Stimulated activated effector memory CD8-positive, alpha-beta T cell treated with anti-CD3 and anti-CD28 coated beads, Interleukin-12 subunit alpha, Interleukin-12 subunit beta, amount 100 ng/mL, for 72 hours (primary cell): ENCODE measurements at regions not wholly inside any gene's neighbourhood (a gene's known extent, or its start where the extent isn't known, plus 50 kb on each side); places are given as distances from the start of the nearest gene placed in this dataset.

ENCODE experiments used
- ATAC-seq: fragments of 150-1000 bp; cut with Tn5 transposase; 2 replicates; pipeline ENCODE4 v1.10.0; 2021
- DNase-seq, 2 donors: peaks; one replicate each; pipeline ENCODE4 v3.0.0; 2021 to 2022; ENCODE audit warnings: low spot score in 2 of 2
- H3K27ac Mint-ChIP-seq: one replicate; pipeline ENCODE4 v1.8.0; 2022; ENCODE audit warnings: mild to moderate bottlenecking, mixed read lengths
- H3K36me3 Mint-ChIP-seq: one replicate; pipeline ENCODE4 v1.8.0; 2022; ENCODE audit warnings: mild to moderate bottlenecking, mixed read lengths
- H3K4me1 Mint-ChIP-seq: one replicate; pipeline ENCODE4 v1.8.0; 2022; ENCODE audit warnings: mixed read lengths
- H3K4me3 Mint-ChIP-seq: one replicate; pipeline ENCODE4 v1.8.0; 2022; ENCODE audit warnings: mild to moderate bottlenecking, mixed read lengths
- H3K9me3 Mint-ChIP-seq: one replicate; pipeline ENCODE4 v1.8.0; 2022; ENCODE audit warnings: mixed read lengths

DNA sequence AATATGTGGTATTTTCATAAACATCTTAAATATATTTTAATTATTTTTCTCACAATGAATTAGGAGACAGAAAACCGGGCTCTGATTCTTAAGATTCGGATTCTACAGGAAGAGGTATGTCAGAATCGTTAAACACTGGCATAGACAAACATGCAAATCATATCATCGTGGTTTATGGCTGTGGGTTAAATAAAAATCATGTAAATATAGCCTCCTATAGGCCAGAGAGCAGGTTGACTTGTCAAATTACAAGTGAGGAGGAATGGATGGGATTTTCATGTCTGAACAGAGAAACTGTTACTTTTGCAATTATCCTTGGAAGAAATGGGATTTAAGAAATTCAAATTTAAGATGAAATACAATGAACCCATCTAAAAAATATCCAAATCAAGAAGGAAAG is 74.9 kb upstream of the BCAT1 start:
- Mint-ChIP-seq H3K4me1 (no peaks in the 10 kb centered on the region), H3K27ac (no peak overlapping the region), H3K9me3 (no peaks in the 10 kb centered on the region), H3K4me3 (no peak overlapping the region), H3K36me3 (no peaks in the 10 kb centered on the region)
- DNase-seq (no peak), ATAC-seq (no peak)

DNA sequence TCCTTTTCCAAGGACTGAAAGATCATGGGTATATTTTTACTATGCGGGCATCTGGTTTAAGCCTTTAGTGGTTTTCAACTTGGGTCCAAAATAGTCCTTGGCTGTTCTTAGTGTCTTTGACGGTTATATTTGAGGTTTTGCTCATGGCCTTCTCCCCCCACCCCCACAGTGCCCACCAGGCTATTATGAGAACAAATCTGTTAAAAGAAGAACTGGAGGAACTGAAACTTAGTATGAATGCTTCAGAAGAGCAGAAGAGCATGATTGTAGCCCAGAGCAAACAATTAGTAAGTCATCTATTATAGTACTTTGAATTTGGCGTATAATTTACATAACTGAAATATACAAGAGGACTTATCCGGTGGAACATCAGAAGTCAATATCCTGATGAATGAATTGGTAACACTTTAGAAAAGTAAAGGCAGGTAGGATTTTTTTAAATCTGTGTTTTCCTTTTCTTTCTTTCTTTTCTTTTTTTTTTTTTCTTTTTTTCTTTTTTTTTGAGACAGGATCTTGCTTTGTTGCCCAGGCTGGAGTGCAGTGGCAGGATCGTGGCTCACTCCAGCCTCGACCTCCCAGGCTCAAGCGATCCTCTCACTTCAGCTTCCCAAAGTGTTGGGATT is 71.8 kb upstream of the BCAT1 start:
- no peak for DNase-seq
- Mint-ChIP-seq H3K27ac (no peak overlapping the region), H3K4me1 (no peaks in the 10 kb centered on the region), H3K4me3 (no peak overlapping the region), H3K9me3 (no peaks in the 10 kb centered on the region), H3K36me3 (no peaks in the 10 kb centered on the region)
- no peak for ATAC-seq

DNA sequence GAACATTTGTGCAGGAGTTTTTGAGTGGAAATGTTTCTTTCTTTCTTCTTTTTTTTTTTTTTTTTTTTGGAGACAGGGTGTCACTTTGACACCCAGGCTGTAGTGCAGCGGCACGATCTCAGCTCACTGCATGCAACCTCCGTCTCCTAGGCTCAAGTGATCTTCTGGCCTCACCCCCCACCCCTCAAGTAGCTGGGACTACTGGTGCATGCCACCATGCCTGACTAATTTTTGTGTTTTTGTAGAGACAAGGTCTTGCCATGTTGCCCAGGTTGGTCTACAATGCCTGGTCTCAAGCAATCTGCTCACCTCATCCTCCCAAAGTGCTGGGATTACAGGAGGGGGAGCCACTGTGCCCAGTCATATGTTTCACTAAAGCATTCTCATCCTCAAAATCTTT is 69.2 kb upstream of the BCAT1 start:
- no peak overlapping the region for H3K4me3 Mint-ChIP-seq
- DNase-seq (no peak), ATAC-seq (no peak)
- H3K4me1 Mint-ChIP-seq: no peaks in the 10 kb centered on the region
- no peak overlapping the region for H3K27ac Mint-ChIP-seq
- H3K36me3 Mint-ChIP-seq: no peaks in the 10 kb centered on the region
- H3K9me3 Mint-ChIP-seq: no peaks in the 10 kb centered on the region

DNA sequence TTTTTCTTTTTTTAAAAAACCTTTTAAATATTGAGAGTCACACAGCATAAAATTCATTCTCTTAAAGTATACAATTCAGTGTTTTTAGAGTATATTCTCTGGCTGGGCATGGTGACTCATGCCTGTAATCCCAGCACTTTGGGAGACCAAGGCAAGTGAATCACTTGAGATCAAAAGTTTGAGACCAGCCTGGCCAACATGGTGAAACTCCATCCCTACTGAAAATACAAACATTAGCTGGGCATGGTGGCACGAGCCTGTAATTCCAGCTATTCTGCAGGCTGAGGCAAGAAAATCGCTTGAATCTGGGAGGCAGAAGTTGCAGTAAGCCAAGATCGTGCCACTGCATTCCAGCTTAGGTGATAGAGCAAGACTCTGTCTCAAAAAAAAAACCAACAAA is 68.4 kb upstream of the BCAT1 start:
- DNase-seq: no peak
- no peak for ATAC-seq
- H3K4me3 Mint-ChIP-seq: no peak overlapping the region
- no peaks in the 10 kb centered on the region for H3K9me3 Mint-ChIP-seq
- H3K27ac Mint-ChIP-seq: no peak overlapping the region
- H3K36me3 Mint-ChIP-seq: no peaks in the 10 kb centered on the region
- H3K4me1 Mint-ChIP-seq: no peaks in the 10 kb centered on the region

DNA sequence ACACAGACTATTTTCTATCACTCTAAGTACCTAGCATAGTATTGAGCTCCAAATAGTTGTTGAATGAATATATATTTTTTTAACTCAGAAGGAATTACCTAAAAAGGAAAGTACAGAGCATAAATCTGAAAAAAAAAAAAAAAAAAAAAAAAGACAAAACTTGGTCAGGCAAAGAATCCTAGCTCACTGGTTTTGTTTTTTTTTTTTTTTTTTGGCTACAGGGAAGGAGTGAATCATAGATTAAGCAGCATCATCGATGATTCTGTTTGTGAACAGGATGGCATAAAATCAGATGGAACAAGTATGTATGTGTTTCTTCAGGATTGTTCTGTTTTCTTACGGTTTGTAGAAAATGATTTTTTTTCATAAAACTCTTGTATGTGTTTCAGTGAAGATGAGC is 66.1 kb upstream of the BCAT1 start:
- Mint-ChIP-seq H3K36me3 (no peaks in the 10 kb centered on the region), H3K4me3 (no peak overlapping the region), H3K4me1 (no peaks in the 10 kb centered on the region), H3K9me3 (no peaks in the 10 kb centered on the region), H3K27ac (no peak overlapping the region)
- DNase-seq: no peak
- no peak for ATAC-seq

DNA sequence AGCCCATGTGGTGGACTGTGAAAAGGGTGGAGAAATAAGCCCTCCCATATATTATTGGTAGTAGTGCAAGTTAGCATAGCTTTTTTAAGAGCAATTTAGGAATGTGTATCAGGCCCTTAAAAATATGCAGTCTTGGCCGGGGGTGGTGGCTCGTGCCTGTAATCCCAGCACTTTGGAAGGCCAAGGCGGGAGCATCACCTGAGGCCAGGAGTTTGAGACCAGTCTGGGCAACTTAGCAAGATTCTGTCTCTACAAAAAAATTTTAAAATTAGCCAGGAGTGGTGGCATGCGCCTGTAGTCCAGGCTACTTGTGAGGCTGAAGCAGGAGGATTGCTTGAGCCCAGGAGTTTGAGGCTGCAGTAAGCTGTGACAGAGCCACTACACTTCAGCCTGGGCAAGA is 64.2 kb upstream of the BCAT1 start:
- H3K36me3 Mint-ChIP-seq: no peaks in the 10 kb centered on the region
- H3K9me3 Mint-ChIP-seq: no peaks in the 10 kb centered on the region
- ATAC-seq (no peak), DNase-seq (no peak)
- no peak overlapping the region for H3K4me3 Mint-ChIP-seq
- H3K4me1 Mint-ChIP-seq: no peaks in the 10 kb centered on the region
- no peak overlapping the region for H3K27ac Mint-ChIP-seq

DNA sequence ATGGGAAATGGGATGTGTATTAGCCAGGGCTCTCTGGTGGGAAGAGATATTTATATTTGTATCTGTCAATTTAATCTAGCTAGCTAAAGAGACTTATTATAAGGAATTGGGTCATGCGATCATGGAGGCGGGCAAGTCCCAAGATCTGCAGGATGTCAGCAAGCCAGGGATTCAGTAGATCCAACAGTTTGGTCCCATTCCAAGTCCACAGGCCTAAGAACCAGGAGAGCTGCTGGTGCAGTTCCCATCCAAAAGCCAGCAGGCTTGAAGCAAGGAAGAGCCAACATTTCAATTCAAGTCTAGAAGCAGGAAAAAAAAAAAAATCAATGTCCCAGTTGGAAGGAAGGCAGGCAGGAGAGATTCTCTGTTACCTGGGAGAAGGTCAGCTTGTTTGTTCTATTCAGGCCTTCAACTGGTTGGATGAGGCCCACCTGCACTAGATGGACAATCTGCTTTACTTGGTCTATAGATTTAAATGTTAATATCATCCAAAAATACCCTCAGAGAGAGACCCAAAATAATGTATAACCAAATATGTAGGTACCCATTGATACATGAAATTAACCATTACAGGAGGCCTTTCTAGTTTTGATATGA is 60.7 kb upstream of the BCAT1 start:
- DNase-seq: no peak
- no peaks in the 10 kb centered on the region for H3K9me3 Mint-ChIP-seq
- no peaks in the 10 kb centered on the region for H3K4me1 Mint-ChIP-seq
- H3K36me3 Mint-ChIP-seq: no peaks in the 10 kb centered on the region
- no peak for ATAC-seq
- no peak overlapping the region for H3K4me3 Mint-ChIP-seq
- H3K27ac Mint-ChIP-seq: no peak overlapping the region

DNA sequence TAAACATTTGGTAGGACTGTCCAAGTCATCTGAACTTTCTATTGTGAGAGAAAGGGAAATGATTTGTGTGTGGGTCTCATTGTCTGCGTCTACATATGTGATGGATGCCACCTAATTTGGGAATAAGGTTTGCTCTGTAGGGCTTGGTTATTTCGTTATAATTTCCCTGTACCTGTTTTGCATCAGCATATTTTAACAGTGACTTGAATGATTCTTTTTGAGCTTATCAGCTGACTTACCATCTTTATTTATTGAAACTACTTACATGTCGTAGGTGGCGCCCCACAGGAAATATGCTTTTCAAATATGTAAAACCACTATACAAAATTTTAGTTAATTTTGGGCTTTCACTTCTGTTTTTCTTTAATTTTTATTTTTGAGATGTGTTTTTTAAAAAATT is 56.5 kb upstream of the BCAT1 start:
- no peak overlapping the region for H3K4me3 Mint-ChIP-seq
- no peaks in the 10 kb centered on the region for H3K4me1 Mint-ChIP-seq
- no peaks in the 10 kb centered on the region for H3K9me3 Mint-ChIP-seq
- H3K36me3 Mint-ChIP-seq: no peaks in the 10 kb centered on the region
- no peak for ATAC-seq
- no peak overlapping the region for H3K27ac Mint-ChIP-seq
- DNase-seq: no peak

DNA sequence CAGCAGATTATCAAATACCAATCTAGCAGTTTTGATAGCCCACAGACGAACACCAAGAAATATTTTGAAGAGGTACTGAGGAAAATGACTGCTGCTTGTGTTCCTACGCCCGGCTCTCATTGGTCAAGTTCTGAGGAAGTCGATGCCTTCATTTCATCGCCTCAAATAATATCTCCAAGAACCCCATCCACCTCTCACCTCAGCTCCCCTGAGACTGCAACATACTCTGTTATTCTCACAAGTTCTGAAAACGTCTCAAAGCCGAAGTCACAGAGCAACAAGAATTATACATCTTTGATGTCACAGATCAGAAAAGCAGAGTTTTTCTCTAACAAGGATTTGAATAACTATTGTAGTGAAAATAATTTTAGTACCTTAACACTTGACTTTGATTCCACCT is 55.5 kb upstream of the BCAT1 start:
- no peak overlapping the region for H3K4me3 Mint-ChIP-seq
- ATAC-seq (no peak), DNase-seq (no peak)
- no peaks in the 10 kb centered on the region for H3K36me3 Mint-ChIP-seq
- H3K4me1 Mint-ChIP-seq: no peaks in the 10 kb centered on the region
- no peak overlapping the region for H3K27ac Mint-ChIP-seq
- no peaks in the 10 kb centered on the region for H3K9me3 Mint-ChIP-seq

DNA sequence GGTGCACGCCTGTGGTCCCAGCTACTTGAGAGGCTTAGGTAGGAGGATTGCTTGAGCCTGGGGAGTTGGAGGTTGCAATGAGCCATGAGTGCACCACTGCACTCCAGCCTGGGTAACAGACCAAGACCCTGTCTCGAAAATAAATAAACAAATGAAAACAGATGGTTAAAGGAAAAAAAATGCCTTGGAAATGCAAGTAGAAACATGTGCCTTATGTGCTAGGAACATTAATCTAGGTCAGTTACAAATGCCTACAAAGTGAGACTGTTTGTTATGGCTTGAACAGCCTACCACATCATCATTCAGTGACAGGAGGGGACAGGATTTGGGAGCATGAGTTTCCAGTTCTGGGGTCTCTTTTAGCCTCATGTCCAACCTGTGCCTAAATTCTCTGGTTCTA is 52.4 kb upstream of the BCAT1 start:
- H3K4me1 Mint-ChIP-seq: peaks cover 16% of the 10 kb centered on the region
- peaks cover 5% of the 10 kb centered on the region for H3K36me3 Mint-ChIP-seq
- H3K4me3 Mint-ChIP-seq: no peak overlapping the region
- no peak for DNase-seq
- ATAC-seq: no peak
- H3K27ac Mint-ChIP-seq: no peak overlapping the region
- no peaks in the 10 kb centered on the region for H3K9me3 Mint-ChIP-seq
